Smooth muscle cell (in vitro differentiated cells): ENCODE measurements at regions not wholly inside any gene's neighbourhood (a gene's known extent, or its start where the extent isn't known, plus 50 kb on each side); places are given as distances from the start of the nearest gene placed in this dataset.

Experiments used
- DNase-seq: peaks from one replicate; lab custom pipeline; 2025; ENCODE audit not compliant: unreplicated experiment; lab: John Stamatoyannopoulos, UW
- H2AFZ ChIP-seq: fragments of 200-600 bp; sonication (generic); 2 replicates; pipeline ENCODE4 v1.6.0; 2016; ENCODE audit warnings: antibody characterized with exemption, low read depth, mild to moderate bottlenecking
- H3F3A ChIP-seq: fragments of 200-600 bp; sonication (generic); 2 replicates; pipeline ENCODE4 v1.6.0; 2017; ENCODE audit warnings: antibody characterized with exemption, low read depth
- H3K27ac ChIP-seq: fragments of 200-600 bp; sonication (generic); 2 replicates; pipeline ENCODE4 v1.5.1; 2016; ENCODE audit warnings: low read depth, mild to moderate bottlenecking
- H3K27me3 ChIP-seq: fragments of 200-600 bp; sonication (generic); 2 replicates; pipeline ENCODE4 v1.6.1; 2016; ENCODE audit warnings: low read depth, mild to moderate bottlenecking
- H3K36me3 ChIP-seq: fragments of 200-600 bp; sonication (generic); 2 replicates; pipeline ENCODE4 v1.5.1; 2016; ENCODE audit warnings: low read depth
- H3K4me1 ChIP-seq: fragments of 200-600 bp; sonication (generic); 2 replicates; pipeline ENCODE4 v1.5.1; 2016; ENCODE audit warnings: low read depth
- H3K4me2 ChIP-seq: fragments of 200-600 bp; sonication (generic); 2 replicates; pipeline ENCODE4 v1.6.0; 2016; ENCODE audit warnings: mild to moderate bottlenecking
- H3K4me3 ChIP-seq: fragments of 200-600 bp; sonication (generic); 2 replicates; pipeline ENCODE4 v1.5.1; 2016; ENCODE audit warnings: mild to moderate bottlenecking
- H3K79me2 ChIP-seq: fragments of 200-600 bp; sonication (generic); 2 replicates; pipeline ENCODE4 v1.6.0; 2016; ENCODE audit warnings: low read depth, mild to moderate bottlenecking
- H3K9ac ChIP-seq: fragments of 200-600 bp; sonication (generic); 2 replicates; pipeline ENCODE4 v1.6.0; 2016; ENCODE audit warnings: low read depth
- H3K9me3 ChIP-seq: fragments of 200-600 bp; sonication (generic); replicated peaks from 2 replicates; pipeline ENCODE4 v1.5.1; 2016; ENCODE audit warnings: low read depth
- H4K20me1 ChIP-seq: fragments of 200-600 bp; sonication (generic); 2 replicates; pipeline ENCODE4 v1.6.0; 2016; ENCODE audit warnings: low read depth
- CTCF ChIP-seq: fragments of 200-600 bp; sonication (generic); IDR thresholded peaks from 2 replicates; pipeline ENCODE4 v1.5.1; 2017; ENCODE audit warnings: borderline replicate concordance, mild to moderate bottlenecking, antibody characterized with exemption; ENCODE audit not compliant: insufficient read depth, poor library complexity, severe bottlenecking
- WGBS: methylation state at CpG from one replicate; pipeline ENCODE4 v1.1.7; 2016; ENCODE audit warnings: low lambda C conversion rate; 5-methylcytosine and 5-hydroxymethylcytosine counted together

- no peak overlapping the region for H3K27ac ChIP-seq
- H3K4me3 ChIP-seq: no peak overlapping the region
- no peaks in the 10 kb centered on the region for H4K20me1 ChIP-seq
- H3K9ac ChIP-seq: no peak overlapping the region
- peaks cover 1% of the 10 kb centered on the region for H3K27me3 ChIP-seq
- H2AFZ ChIP-seq: no peak overlapping the region
- no peaks in the 10 kb centered on the region for H3F3A ChIP-seq
- DNase-seq: no peak
- TF ChIP-seq CTCF: no peak
- H3K4me1 ChIP-seq: no peaks in the 10 kb centered on the region
- no peaks in the 10 kb centered on the region for H3K79me2 ChIP-seq
- H3K4me2 ChIP-seq: no peak overlapping the region
- H3K9me3 ChIP-seq: no peaks in the 10 kb centered on the region
- H3K36me3 ChIP-seq: no peaks in the 10 kb centered on the region
- 69% methylated on average over 2 of the region's 2 CpGs for WGBS
Measured at GRCh38 chr11:123273616-123274015, 78.6 kb upstream of the CLMP start.

- Histone ChIP-seq H3K79me2 (no peaks in the 10 kb centered on the region), H3F3A (no peaks in the 10 kb centered on the region), H3K36me3 (no peaks in the 10 kb centered on the region), H3K27ac (no peak overlapping the region), H3K9me3 (no peaks in the 10 kb centered on the region), H3K4me1 (no peaks in the 10 kb centered on the region), H4K20me1 (no peaks in the 10 kb centered on the region), H3K4me3 (no peak overlapping the region), H3K9ac (no peak overlapping the region), H2AFZ (no peak overlapping the region), H3K4me2 (no peak overlapping the region), H3K27me3 (peaks cover 6% of the 10 kb centered on the region)
- DNase-seq: no peak
- WGBS: 74% methylated on average over 2 of the region's 2 CpGs
- TF ChIP-seq CTCF: no peak
Measured at GRCh38 chr11:123272565-123272964, 77.5 kb upstream of the CLMP start.

GRCh38 chr11:123268156-123268555 lies 73.1 kb upstream of the CLMP start:
- WGBS: 80% methylated on average over 6 of the region's 6 CpGs
- Histone ChIP-seq H3K9me3 (no peaks in the 10 kb centered on the region), H3K9ac (no peak overlapping the region), H4K20me1 (no peaks in the 10 kb centered on the region), H3K27ac (no peak overlapping the region), H3K4me1 (no peaks in the 10 kb centered on the region), H3F3A (no peaks in the 10 kb centered on the region), H3K4me2 (no peak overlapping the region), H2AFZ (no peak overlapping the region), H3K27me3 (peaks cover 11% of the 10 kb centered on the region), H3K4me3 (no peak overlapping the region), H3K36me3 (no peaks in the 10 kb centered on the region), H3K79me2 (no peaks in the 10 kb centered on the region)
- DNase-seq: no peak
- no peak for TF ChIP-seq CTCF

- Histone ChIP-seq H4K20me1 (no peaks in the 10 kb centered on the region), H3K36me3 (no peaks in the 10 kb centered on the region), H3K9ac (no peak overlapping the region), H2AFZ (no peak overlapping the region), H3K4me1 (peaks cover 4% of the 10 kb centered on the region), H3K4me2 (no peak overlapping the region), H3F3A (no peaks in the 10 kb centered on the region), H3K4me3 (no peak overlapping the region), H3K79me2 (no peaks in the 10 kb centered on the region), H3K27ac (no peak overlapping the region), H3K27me3 (peaks cover 11% of the 10 kb centered on the region), H3K9me3 (no peaks in the 10 kb centered on the region)
- WGBS: 89% methylated on average over 3 of the region's 3 CpGs
- DNase-seq: no peak
- no peak for TF ChIP-seq CTCF
Measured at GRCh38 chr11:123265951-123266350, 70.9 kb upstream of the CLMP start.
